Epithelial cell of esophagus (primary cell): ENCODE measurements at regions not wholly inside any gene's neighbourhood (a gene's known extent, or its start where the extent isn't known, plus 50 kb on each side); places are given as distances from the start of the nearest gene placed in this dataset.
A peak's percentile ranks its signal among the peaks of the same experiment; 100 is the strongest.

Experiments
- DNase-seq: peaks from one replicate; pipeline ENCODE4 v3.0.0; 2010; ENCODE audit warnings: low read depth
- H3K4me3 ChIP-seq: 2 replicates; pipeline ENCODE4 v1.5.1; 2011; ENCODE audit warnings: mild to moderate bottlenecking, low read length, control low read depth
- TF ChIP-seq, protein P1 (sequence below): IDR thresholded peaks from 2 replicates; pipeline ENCODE4 v1.5.1; 2011; ENCODE audit warnings: low read depth, mild to moderate bottlenecking, low read length, control low read depth, inconsistent platforms; ENCODE audit not compliant: insufficient read depth; ENCODE audit errors: missing control alignments

DNA sequence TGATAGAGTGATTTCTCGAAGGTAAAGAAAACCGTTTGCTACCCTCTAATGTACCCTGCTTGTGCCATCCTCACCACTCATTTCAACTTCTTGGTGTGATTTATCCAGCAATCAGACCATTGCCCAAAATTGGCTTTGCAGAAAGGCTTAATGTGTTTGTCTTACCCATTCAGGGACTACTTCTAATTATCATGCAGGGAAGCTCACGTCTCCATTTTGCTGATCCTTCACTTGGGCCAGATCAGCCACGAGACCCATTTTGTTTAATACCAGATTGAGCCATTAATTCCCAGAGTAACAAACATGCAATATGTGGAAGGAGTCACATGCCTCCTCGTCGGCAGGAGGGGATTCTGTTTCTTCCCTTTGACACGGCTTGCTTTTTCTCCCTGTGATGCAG, 51.1 kb upstream of the CRY1 start:
- H3K4me3 ChIP-seq = no peak overlapping the region
- TF ChIP-seq, protein P1, sequence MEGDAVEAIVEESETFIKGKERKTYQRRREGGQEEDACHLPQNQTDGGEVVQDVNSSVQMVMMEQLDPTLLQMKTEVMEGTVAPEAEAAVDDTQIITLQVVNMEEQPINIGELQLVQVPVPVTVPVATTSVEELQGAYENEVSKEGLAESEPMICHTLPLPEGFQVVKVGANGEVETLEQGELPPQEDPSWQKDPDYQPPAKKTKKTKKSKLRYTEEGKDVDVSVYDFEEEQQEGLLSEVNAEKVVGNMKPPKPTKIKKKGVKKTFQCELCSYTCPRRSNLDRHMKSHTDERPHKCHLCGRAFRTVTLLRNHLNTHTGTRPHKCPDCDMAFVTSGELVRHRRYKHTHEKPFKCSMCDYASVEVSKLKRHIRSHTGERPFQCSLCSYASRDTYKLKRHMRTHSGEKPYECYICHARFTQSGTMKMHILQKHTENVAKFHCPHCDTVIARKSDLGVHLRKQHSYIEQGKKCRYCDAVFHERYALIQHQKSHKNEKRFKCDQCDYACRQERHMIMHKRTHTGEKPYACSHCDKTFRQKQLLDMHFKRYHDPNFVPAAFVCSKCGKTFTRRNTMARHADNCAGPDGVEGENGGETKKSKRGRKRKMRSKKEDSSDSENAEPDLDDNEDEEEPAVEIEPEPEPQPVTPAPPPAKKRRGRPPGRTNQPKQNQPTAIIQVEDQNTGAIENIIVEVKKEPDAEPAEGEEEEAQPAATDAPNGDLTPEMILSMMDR = no peak
- DNase-seq = no peak

DNA sequence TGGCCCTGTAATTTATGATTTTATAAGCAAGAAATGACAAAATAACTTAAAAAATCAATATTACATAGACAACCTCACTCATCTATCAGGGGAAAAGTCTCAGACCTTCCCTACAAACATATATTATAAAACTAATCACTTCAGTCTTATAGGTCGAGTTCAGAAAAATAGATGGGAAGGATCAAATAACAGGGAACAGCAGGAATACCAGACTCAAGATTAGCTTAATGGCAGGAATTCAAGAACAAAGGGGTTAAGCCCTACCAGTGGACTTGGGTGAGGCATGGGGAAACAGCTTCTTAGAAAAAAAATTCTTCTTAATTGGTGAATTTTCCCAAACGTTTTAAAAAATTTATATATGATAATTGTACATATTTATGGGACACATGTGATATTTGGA, 51.6 kb upstream of the CRY1 start:
- no peak overlapping the region for H3K4me3 ChIP-seq
- TF ChIP-seq, protein P1 = no peak
- no peak for DNase-seq

DNA sequence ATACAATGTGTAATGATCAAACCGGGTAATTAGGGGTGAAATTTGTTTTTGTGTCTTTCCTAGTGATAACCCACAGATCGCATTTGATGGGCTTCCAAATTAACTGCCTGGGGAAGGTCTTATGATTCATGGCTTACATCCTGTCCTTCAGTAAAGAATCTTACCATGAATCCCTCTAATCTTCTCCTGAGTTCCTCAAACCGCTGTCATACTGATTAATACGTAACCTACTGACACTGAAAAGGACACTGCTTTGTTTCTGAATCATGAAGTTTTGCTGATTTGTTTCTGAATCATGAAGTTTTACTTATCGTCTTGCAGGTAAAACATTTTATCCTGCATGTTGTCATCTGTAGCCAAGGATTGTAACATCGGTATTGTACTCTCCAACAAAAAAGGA, 52.0 kb upstream of the CRY1 start:
- peak; percentile 62 for DNase-seq

DNA sequence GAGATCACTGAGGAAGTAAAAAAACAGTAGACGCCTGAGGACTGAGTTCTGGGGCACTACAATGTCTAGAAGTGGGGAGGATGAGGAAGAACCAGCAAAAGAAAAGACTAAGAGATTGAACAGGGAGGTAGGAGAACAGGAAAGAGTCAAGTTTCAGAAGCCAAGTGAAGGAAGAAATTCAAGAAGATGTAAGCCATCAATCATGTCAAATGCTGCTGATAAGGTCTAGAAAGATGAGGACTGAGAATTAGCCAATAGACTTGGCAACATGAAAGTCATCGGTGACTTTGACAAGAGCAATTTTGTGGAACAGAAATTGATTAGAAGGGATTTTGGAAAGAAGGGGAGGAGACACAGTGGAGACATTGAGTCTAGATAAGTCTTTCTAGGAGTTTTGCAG, 54.8 kb upstream of the CRY1 start:
- H3K4me3 ChIP-seq = no peak overlapping the region
- TF ChIP-seq, protein P1 = no peak
- DNase-seq = no peak

More for the DNA sequence above, 52.0 kb upstream of the CRY1 start:
- TF ChIP-seq, protein P1 = no peak
- H3K4me3 ChIP-seq = no peak overlapping the region

DNA sequence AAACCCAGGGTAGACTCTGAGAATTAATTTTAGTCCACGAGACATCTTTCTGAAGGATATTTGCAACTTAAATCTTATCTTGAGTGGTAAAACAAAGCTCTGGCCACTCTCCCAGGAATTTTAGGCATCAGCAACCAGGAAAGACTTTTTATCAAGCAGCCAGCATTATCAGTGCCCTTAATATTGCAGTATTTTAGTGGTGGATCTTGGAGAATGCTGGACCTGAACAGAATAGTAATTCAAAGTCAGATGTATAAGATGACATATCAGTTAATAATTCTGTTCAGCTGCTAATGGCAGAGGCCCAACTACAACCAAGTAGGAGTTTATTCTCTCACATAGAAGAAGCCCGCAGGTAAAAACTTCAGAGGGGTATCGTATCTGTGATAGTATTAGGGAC, 59.0 kb upstream of the CRY1 start:
- TF ChIP-seq, protein P1 = no peak
- no peak for DNase-seq
- H3K4me3 ChIP-seq = no peak overlapping the region

DNA sequence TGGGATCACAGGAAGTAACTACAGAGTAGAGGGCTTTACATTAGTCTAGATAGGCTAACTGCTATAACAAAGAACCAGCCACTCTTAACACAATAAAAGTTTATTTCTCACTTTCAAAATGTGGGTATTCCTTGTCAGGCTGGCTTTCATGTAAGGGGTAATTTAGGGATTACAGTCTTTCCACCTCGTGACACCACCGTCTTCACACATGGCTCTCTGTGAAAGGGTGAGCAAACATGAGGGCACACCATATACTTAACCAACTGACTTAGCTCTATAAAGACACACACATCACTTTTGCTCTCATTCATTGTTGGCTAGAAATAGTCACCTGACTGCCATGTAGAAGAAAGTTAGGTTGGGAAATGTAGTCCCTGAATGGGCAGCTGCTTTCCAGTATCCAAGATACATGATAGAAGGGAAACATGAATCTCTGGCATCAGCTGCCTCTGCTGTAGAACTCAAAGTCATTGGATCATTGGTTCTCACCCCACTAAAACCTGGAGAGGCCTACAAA, 66.1 kb upstream of the CRY1 start:
- DNase-seq = no peak
- no peak overlapping the region for H3K4me3 ChIP-seq
- TF ChIP-seq, protein P1 = no peak

DNA sequence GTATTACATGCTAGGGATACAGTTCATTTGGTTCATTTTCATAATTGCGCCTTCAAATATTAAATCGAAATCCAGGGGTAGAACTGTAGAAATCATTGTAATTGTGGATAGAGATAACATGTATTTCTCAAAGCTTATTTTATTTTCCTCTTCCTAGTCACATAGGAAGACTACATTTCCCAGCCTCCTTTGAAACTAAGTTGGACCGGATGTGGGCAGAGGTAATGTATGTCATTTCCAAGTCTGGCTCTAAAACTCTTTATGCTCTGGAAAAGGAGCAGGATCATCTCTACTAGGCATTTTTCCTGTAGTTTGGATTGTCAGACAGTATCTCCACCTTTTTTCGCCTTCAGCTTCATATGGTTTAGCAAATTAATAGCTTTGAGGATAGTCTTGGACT, 70.1 kb upstream of the CRY1 start:
- peak; percentile 10 for DNase-seq
- H3K4me3 ChIP-seq = no peak overlapping the region
- TF ChIP-seq, protein P1 = no peak
